Skeletal muscle tissue (tissue), 3 donors: ENCODE measurements at regions not wholly inside any gene's neighbourhood (a gene's known extent, or its start where the extent isn't known, plus 50 kb on each side); places are given as distances from the start of the nearest gene placed in this dataset.

ENCODE experiments used
- H3K27ac ChIP-seq: one replicate; pipeline ENCODE4 v1.7.0; 2013; ENCODE audit warnings: mild to moderate bottlenecking, low read depth, low read length, inconsistent platforms
- H3K27me3 ChIP-seq, 3 donors: one replicate each; pipeline ENCODE4 v1.7.0; 2013; ENCODE audit warnings: low read length in 3 of 3; ENCODE audit not compliant: control insufficient read depth in 3 of 3, insufficient read depth in 3 of 3
- H3K36me3 ChIP-seq, 3 donors: one replicate each; pipeline ENCODE4 v1.7.0; 2013; ENCODE audit warnings: low read length in 3 of 3; ENCODE audit not compliant: control insufficient read depth in 3 of 3, insufficient read depth in 3 of 3
- H3K4me1 ChIP-seq, 3 donors: one replicate each; pipeline ENCODE4 v1.7.0; 2013; ENCODE audit warnings: low read length in 3 of 3, mild to moderate bottlenecking in 3 of 3; ENCODE audit not compliant: control insufficient read depth in 3 of 3, insufficient read depth in 3 of 3
- H3K4me3 ChIP-seq, 3 donors: one replicate each; pipeline ENCODE4 v1.7.0; 2013; ENCODE audit warnings: low read length in 3 of 3
- H3K9ac ChIP-seq, 3 donors: one replicate each; pipeline ENCODE4 v1.7.0; 2013; ENCODE audit warnings: low read length in 3 of 3, mild to moderate bottlenecking in 3 of 3, moderate library complexity in 2 of 3, low read depth in 1 of 3
- H3K9me3 ChIP-seq, 3 donors: one replicate each; pipeline ENCODE4 v1.7.0; 2013; ENCODE audit warnings: low read length in 3 of 3; ENCODE audit not compliant: control insufficient read depth in 3 of 3
- donor health status: Osteomylitis.

DNA sequence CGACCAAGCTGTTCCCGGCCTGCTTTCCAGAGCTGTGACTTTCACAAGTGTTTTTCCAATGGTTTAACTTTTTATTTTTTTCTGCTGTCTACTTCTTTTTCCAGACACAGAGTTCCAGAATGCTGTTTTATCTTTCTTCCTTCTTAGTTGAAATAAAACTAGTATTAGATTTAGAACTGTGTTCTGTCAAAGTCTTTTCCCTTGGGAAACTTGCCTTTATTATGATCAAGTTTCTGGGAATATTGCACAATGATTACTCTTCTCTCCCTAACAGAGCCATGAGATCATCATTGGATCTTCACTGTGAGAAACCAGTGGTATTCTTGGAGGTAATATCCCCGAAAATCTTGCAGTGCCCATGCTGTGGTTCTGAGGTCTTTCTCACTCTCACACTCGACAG, 104.9 kb upstream of the KCND2 start:
- Histone ChIP-seq H3K27ac (peak overlapping the region; percentile 57), H3K9me3 (no peaks in the 10 kb centered on the region), H3K27me3 (no peaks in the 10 kb centered on the region), H3K36me3 (no peaks in the 10 kb centered on the region), H3K4me1 (peaks cover 0 to 6% (median 0%) of the 10 kb centered on the region in 3 donors), H3K4me3 (no peak overlapping the region), H3K9ac (no peak overlapping the region)

DNA sequence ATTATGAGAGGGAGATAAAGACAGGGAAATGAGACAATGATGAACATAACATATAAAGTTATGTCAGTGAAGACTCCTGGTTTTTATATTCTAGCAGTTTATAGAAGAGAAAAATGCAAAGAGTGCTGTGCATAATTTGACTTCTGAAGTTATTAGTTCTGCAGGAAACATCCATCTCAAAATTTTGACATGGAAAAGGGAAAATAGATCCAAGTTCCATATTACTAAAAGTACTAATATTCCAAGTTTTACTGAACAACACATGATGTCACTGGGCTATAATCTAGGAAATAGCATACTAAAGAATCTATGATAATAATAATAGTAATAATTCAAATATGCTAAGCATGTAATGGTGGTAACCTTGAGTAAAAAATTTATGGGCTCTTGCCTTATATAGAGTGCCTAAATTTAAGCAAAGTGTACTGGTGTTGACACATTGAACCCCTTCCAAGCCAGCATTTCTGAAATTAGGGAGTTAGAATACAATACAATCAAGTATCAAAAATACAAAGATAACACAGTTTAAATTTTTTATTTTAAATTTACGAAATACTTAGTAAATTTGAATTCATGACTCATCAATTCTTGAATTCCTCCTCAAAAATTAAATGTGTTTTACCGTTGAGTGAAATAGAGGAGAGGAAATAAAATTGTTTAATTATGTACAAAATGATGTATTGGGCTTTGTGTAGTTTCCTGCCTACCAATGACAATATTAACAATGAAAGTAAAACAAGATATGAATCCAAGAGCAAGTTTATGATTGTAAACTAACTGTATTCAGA, 102.8 kb upstream of the KCND2 start:
- Histone ChIP-seq H3K9me3 (no peaks in the 10 kb centered on the region), H3K4me3 (no peak overlapping the region), H3K27me3 (no peaks in the 10 kb centered on the region), H3K36me3 (no peaks in the 10 kb centered on the region), H3K27ac (peak overlapping the region; percentile 26), H3K9ac (no peak overlapping the region), H3K4me1 (peaks cover 0 to 6% (median 0%) of the 10 kb centered on the region in 3 donors)

DNA sequence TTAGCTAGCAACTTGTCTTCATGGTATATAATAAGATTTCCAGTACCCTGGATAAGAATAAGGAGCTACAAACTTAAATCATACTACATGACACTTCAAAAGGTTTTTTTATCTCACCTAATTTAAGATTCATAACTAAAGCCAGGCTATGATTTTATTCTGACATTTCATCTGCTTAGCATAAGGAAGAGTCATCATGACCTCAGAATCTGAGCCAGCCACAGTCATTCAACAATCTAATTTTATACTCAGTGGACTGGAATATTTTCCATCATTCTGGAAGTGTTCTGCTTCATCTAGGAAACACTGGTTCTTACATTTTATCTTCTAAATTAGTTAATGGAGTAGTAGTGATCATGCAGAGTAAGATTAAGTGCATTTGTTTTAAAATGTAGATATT, 102.1 kb upstream of the KCND2 start:
- Histone ChIP-seq H3K9ac (no peak overlapping the region), H3K36me3 (no peaks in the 10 kb centered on the region), H3K27ac (peak overlapping the region; percentile 26), H3K4me3 (peak overlapping the region in 1 of 3 donors; percentile 26), H3K9me3 (no peaks in the 10 kb centered on the region), H3K27me3 (no peaks in the 10 kb centered on the region), H3K4me1 (peaks cover 0 to 6% (median 0%) of the 10 kb centered on the region in 3 donors)

DNA sequence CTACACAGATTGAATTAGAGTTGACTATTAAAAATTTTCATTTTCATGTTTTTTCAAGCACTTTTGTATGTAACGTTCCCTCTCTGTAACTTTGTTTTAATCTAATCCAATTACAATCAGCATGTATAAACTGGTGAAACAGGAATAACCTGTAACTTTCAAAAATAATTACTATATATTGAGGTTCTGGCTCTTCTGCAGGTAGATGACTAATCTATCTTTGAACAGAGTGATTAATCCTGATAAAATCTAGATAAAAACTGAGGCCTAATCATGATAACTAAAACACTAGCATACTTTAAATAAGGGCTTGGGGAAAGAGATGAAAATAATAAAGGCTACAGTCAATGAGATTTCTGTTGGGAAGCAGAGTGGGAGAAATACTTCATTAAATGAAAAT, 101.6 kb upstream of the KCND2 start:
- H3K4me1 ChIP-seq, result peaks cover 0 to 6% (median 0%) of the 10 kb centered on the region in 3 donors
- no peaks in the 10 kb centered on the region for H3K9me3 ChIP-seq
- no peak overlapping the region for H3K9ac ChIP-seq
- no peak overlapping the region for H3K27ac ChIP-seq
- H3K36me3 ChIP-seq, result no peaks in the 10 kb centered on the region
- H3K27me3 ChIP-seq, result no peaks in the 10 kb centered on the region
- H3K4me3 ChIP-seq, result no peak overlapping the region

DNA sequence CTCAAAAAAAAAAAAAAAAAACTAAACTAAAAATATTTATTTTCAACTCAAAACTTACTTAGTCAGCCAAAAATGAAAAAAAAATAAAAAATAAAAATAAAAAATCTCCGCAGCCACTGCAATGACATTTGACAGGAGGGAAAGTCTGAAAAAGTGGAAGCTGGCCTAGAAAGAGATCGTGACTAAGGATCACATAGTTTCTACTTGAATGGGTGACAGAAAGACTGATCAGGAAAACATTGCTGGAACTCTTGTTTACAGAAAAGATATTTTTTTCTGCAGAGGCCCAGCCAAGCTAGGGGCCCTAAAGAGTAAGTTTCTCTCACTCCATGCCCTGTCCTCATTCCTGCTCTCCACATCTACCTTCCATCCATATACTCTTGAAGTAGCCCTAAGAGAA, 92.8 kb upstream of the KCND2 start:
- Histone ChIP-seq H3K36me3 (no peaks in the 10 kb centered on the region), H3K9ac (no peak overlapping the region), H3K4me3 (no peak overlapping the region), H3K27me3 (no peaks in the 10 kb centered on the region), H3K4me1 (peaks cover 3 to 7% (median 5%) of the 10 kb centered on the region in 3 donors), H3K9me3 (no peaks in the 10 kb centered on the region), H3K27ac (no peak overlapping the region)

DNA sequence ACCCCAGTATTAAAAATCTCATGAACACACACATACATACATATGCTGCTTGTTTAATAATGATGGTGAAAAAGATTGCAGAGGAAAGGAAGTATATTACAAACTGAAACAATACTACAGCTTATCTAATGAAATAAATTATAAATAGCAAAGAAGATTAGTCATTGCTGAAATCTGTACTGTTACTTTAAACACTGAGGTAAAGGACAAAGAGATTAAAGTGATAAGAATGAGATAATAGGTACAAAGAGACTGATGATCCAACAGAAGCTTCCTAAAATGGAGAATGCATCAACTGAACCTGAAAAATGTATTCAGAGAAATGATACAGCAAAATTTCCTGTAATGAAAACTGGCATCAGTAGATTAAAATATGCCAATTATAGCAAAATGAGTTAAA, 91.5 kb upstream of the KCND2 start:
- Histone ChIP-seq H3K27me3 (no peaks in the 10 kb centered on the region), H3K36me3 (no peaks in the 10 kb centered on the region), H3K9me3 (no peaks in the 10 kb centered on the region), H3K4me1 (peaks cover 10 to 15% (median 11%) of the 10 kb centered on the region in 3 donors), H3K4me3 (no peak overlapping the region), H3K9ac (no peak overlapping the region), H3K27ac (no peak overlapping the region)

DNA sequence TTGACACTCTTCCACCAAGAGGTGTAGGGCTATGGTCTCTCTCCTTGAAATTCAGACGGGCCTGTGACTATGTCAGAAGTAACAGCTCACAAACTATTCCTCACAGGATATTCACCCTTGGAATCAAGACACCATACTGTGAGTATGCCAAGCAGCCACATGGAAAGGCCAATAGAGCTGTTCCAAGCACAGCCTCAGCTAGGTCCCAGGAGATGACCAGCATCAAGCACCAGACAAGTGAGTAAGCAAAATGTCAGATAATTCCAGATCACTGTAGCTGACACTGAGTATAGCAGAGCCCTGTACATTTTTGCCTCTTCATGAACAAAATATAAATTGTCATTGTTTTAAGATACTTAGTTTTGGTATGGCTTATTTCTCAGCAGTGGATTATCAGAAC, 88.1 kb upstream of the KCND2 start:
- no peaks in the 10 kb centered on the region for H3K36me3 ChIP-seq
- H3K27ac ChIP-seq, result peak overlapping the region; percentile 14
- no peak overlapping the region for H3K4me3 ChIP-seq
- no peaks in the 10 kb centered on the region for H3K27me3 ChIP-seq
- no peak overlapping the region for H3K9ac ChIP-seq
- peaks cover 10 to 15% (median 11%) of the 10 kb centered on the region in 3 donors for H3K4me1 ChIP-seq
- H3K9me3 ChIP-seq, result no peaks in the 10 kb centered on the region

DNA sequence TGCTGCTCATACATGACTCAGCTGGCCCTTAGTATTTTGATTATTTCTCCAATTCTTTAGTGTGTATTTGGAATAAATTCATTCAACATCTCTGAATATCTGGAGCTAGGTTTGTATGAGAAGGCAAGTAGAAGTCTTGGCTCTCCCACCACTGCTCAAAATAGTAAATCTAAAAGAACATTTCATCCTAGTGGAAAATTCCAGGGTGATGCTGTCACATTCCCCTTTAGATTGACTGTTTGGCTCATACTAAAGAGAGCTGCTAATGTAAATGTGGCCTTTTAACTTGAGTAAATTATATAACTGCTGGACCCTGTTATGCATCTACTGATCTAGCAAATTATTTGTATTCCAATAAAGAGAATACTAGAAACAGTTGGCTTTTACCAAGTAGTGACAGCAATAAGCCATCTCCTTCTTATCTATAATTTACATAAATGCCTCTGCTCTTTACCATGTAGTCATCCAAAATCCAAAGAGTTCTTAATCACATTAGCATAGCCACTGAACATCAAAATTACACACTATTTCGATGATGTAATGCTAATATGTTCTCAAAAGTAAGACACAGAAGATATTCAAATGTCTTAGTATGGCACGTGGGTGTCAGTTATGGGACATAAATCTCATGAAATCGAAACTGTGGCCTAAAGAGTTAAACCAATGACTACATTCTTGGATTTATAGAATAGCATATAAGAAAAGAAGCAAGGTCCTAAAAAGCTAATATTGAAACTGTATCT, 86.9 kb upstream of the KCND2 start:
- no peak overlapping the region for H3K4me3 ChIP-seq
- H3K9ac ChIP-seq, result no peak overlapping the region
- no peak overlapping the region for H3K27ac ChIP-seq
- no peaks in the 10 kb centered on the region for H3K9me3 ChIP-seq
- H3K27me3 ChIP-seq, result no peaks in the 10 kb centered on the region
- no peaks in the 10 kb centered on the region for H3K36me3 ChIP-seq
- peaks cover 7 to 15% (median 14%) of the 10 kb centered on the region in 3 donors for H3K4me1 ChIP-seq

DNA sequence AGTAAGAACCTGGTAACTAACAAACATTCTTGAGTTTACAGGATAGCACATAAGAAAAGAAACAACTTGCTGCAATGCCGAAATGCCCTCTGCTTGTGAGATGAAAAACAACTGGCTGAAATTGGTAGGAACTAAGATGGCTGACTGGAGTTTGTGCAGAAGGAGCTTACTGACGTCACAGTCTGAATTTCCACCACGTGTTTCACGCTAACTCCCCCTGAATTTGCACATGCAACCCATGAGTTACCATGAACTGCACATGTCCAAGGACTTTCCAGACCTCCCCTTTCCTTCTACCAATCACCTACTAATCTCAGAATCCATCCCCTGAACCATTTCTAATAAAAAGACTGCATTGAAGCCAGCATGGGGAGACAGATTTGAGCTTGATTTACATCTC, 86.3 kb upstream of the KCND2 start:
- Histone ChIP-seq H3K9me3 (no peaks in the 10 kb centered on the region), H3K9ac (no peak overlapping the region), H3K4me1 (peaks cover 7 to 15% (median 14%) of the 10 kb centered on the region in 3 donors), H3K27me3 (no peaks in the 10 kb centered on the region), H3K36me3 (no peaks in the 10 kb centered on the region), H3K4me3 (no peak overlapping the region), H3K27ac (no peak overlapping the region)

DNA sequence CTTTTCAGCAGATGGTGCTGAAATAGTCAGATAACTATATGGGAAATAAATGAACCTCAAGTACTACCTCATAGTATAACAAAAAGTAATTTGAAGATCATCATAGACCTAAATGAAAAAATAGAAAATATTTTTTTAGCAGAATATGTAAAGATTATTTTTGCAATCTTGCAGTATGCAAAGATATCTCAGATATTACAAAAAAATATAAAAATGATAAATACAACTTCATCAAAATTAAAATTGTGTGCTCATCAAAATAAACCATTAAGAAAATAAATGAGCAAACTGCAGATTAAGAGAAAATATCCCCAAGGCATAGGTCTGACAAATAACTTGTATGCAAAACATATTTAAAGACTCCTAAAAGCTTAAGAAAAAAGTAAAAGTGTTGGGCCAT, 83.4 kb upstream of the KCND2 start:
- no peaks in the 10 kb centered on the region for H3K9me3 ChIP-seq
- H3K36me3 ChIP-seq, result no peaks in the 10 kb centered on the region
- H3K9ac ChIP-seq, result no peak overlapping the region
- no peak overlapping the region for H3K4me3 ChIP-seq
- H3K4me1 ChIP-seq, result peaks cover 7 to 15% (median 14%) of the 10 kb centered on the region in 3 donors
- H3K27ac ChIP-seq, result no peak overlapping the region
- no peaks in the 10 kb centered on the region for H3K27me3 ChIP-seq
